Brain microvascular endothelial cell (primary cell): ENCODE measurements at regions not wholly inside any gene's neighbourhood (a gene's known extent, or its start where the extent isn't known, plus 50 kb on each side); places are given as distances from the start of the nearest gene placed in this dataset.
"Not testable (repeated sequence)": the region's sequence is repeated elsewhere in the genome, so short reads cannot be mapped to it uniquely, and the experiment has no call there.

Experiments
- DNase-seq: peaks from one replicate; pipeline ENCODE4 v3.0.0-alpha.2; 2020
- H3K27ac ChIP-seq: fragments of 250-450 bp; sonication (Bioruptor Pico); 2 replicates; pipeline ENCODE4 v1.5.1; 2020; ENCODE audit warnings: mild to moderate bottlenecking, moderate library complexity
- H3K27me3 ChIP-seq: fragments of 250-450 bp; sonication (Bioruptor Pico); replicated peaks from 2 replicates; pipeline ENCODE4 v1.5.1; 2020; ENCODE audit warnings: mild to moderate bottlenecking
- H3K36me3 ChIP-seq: fragments of 250-450 bp; sonication (Bioruptor Pico); replicated peaks from 2 replicates; pipeline ENCODE4 v1.5.1; 2020; ENCODE audit warnings: mild to moderate bottlenecking
- H3K4me3 ChIP-seq: 2 replicates; pipeline ENCODE4 v1.5.1; 2011; ENCODE audit warnings: low read depth, mild to moderate bottlenecking, control low read depth, low read length, moderate library complexity
- in situ Hi-C: cut with HindIII; loops from 2 replicates; pipeline ENCODE4 v1.10.0; 2017; ENCODE audit warnings: low sequenced_read_pairs, low pct_ligation_motif_present
- TF ChIP-seq, protein P1 (sequence below): IDR thresholded peaks from 2 replicates; pipeline ENCODE4 v1.5.1; 2011; ENCODE audit warnings: low read depth, mild to moderate bottlenecking, moderate library complexity, low read length, control low read depth, inconsistent platforms; ENCODE audit errors: missing control alignments

DNA sequence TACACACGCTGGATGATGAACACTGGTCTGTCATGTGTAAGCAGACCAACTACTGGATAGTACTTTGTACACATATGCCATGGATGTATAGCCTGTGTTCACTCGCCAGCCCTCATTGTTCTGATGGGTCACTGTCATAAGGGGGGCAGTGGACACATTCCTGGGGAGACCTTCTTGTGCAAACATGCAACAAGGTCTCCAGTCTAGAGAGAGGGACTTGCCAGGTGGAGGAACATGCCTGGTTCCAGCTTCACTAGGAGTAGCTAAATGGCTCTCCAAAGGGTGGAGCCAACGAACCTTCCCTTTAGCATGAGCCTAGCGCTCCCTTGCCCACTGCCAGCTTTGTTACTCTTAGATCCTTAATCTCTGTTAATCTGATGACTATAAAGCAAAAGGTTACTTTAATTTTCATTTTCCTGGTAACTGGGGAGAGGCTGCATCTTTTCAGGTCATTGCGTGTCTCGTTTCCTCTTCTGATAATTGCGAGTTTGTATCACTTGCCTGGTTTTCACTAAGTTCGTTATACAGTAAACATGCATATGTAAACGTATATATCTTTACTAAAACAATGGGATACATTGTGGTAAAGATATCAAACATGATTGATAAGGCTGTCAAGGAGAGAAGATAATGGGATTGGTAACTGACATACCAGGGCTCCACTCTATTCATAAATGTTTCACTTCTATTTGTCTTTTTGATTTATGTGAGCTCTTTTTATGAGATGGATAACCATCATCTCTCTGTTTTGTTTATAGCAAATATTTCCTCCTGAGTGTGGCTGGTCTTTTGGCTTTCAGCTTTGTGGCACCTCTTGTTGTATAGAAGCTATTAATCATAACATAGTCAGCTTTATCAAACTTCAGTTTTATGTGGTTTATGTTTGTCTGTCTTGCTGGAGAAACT is 235.2 kb upstream of the SGCG start:
- in situ Hi-C loops = no loop called here
- Histone ChIP-seq H3K4me3 (no peak overlapping the region), H3K36me3 (no peaks in the 10 kb centered on the region), H3K27me3 (no peaks in the 10 kb centered on the region), H3K27ac (no peak overlapping the region)
- DNase-seq = no peak
- TF ChIP-seq, protein P1, sequence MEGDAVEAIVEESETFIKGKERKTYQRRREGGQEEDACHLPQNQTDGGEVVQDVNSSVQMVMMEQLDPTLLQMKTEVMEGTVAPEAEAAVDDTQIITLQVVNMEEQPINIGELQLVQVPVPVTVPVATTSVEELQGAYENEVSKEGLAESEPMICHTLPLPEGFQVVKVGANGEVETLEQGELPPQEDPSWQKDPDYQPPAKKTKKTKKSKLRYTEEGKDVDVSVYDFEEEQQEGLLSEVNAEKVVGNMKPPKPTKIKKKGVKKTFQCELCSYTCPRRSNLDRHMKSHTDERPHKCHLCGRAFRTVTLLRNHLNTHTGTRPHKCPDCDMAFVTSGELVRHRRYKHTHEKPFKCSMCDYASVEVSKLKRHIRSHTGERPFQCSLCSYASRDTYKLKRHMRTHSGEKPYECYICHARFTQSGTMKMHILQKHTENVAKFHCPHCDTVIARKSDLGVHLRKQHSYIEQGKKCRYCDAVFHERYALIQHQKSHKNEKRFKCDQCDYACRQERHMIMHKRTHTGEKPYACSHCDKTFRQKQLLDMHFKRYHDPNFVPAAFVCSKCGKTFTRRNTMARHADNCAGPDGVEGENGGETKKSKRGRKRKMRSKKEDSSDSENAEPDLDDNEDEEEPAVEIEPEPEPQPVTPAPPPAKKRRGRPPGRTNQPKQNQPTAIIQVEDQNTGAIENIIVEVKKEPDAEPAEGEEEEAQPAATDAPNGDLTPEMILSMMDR = no peak

DNA sequence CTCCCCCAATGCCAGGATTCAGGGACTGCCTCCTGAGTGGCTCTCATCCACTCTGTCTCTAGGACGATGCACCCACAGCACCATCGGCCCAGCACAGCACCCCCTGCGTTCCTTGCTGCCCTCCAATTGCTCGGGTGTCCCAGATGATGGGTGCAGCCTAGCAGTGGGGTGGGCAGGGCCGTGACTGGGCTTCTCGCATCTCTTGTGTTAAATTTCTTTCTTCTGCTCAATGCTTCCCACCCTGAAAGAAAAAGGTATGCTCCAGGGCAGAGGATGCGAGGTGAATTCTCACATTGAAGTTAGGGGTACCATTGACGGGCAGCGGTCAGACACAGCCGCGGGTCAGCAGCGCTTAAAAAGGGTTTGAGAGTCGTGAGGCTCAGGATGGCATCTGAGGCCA is 232.4 kb upstream of the SGCG start:
- no peak for DNase-seq
- Histone ChIP-seq H3K27ac (no peak overlapping the region), H3K36me3 (no peaks in the 10 kb centered on the region), H3K27me3 (no peaks in the 10 kb centered on the region), H3K4me3 (no peak overlapping the region)
- TF ChIP-seq, protein P1 = no peak
- in situ Hi-C loops = no loop called here

DNA sequence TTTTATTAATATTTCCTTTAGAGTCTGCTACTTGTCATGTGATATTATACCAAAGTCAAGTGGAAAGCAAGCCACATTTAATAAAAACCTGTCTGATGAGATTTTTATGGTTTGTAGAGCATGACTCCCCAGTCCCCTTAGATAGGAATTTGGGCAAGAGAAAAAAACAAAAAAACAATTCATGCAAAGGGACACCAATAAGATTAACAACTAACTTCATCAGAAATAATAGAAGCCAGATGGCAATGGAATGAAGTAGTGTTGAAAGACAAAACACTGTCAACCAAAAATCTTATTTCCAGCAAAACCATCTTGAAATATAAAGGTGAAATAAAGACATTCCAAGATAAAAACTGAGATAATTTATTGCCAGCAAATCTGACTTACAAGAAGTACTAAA is 228.8 kb upstream of the SGCG start:
- H3K27me3 ChIP-seq, H3K4me3 ChIP-seq, H3K36me3 ChIP-seq, DNase-seq, in situ Hi-C loops, H3K27ac ChIP-seq: not testable (repeated sequence)

DNA sequence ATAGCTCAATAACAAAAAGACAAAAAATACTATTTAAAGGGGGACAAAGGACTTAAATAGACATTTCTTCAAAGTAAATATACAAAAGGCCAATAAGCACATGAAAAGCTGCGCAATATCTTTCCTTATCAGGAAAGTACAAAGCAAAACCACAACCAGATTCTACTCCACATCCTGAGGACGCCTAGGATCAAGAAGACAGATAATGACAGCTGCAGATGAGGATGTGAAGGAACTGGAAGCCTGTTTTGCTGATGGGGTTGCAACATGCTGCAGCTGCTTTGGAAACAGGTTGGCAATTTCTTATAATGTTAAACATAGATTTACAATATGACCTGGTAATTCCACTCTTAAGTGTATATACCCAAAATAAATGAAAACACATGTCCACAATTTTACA is 225.6 kb upstream of the SGCG start:
- DNase-seq, H3K27me3 ChIP-seq, H3K4me3 ChIP-seq, H3K36me3 ChIP-seq, H3K27ac ChIP-seq, in situ Hi-C loops: not testable (repeated sequence)

DNA sequence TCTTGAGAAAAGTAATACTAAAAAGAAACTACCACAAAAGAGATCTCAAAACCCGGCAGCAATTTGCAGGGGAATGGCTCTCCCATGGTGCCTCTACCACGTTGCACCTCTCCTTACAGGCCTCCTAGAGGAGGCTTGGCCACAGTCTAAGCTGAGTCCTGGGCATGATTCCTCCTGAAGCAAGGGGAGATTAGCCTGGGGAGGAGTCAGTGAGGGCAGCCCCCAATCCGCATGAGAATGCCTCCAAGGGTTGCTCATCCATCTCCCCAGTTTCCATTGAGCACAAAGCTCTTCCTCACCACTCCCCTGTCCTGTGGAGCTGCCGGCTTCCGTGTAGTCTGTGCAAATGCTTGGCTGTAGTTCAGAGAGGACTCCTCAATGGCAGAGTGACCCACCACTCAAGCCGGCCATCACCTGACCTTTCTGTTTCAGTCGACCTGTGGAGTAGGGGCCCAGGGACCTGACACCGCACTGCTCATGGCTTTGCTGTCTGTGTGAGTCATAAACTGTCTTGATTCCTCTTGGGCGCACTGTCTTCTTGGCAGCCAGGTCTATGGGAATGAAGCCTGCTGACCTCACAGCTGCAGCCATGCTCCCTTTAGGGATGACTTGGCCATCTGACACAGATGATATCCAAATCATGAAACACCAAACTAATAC is 224.2 kb upstream of the SGCG start:
- H3K27ac ChIP-seq, in situ Hi-C loops, H3K36me3 ChIP-seq: not testable (repeated sequence)

DNA sequence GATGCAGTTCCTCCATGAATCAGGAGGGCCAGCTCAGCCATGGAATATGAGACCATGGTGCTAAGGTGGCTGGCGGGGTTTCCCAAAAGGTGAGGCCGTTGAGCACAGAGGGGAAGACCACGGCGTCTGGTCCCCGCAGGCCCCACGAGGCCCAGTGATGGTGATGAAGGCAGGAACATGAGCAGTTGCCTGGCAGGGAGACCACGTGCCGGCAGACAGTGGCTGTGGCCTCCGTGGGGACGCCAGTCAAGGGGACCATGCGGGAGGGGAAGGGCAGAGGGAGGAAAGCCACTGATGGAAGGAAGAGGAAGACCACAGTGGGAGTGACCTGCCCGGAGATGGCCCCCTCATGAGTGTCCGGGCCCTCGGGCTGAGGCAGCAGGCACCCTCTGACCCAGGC is 220.9 kb upstream of the SGCG start:
- DNase-seq, H3K4me3 ChIP-seq, H3K27ac ChIP-seq, H3K36me3 ChIP-seq, H3K27me3 ChIP-seq, in situ Hi-C loops: not testable (repeated sequence)

More for the DNA sequence above, 224.2 kb upstream of the SGCG start:
- H3K27me3 ChIP-seq, DNase-seq, H3K4me3 ChIP-seq: not testable (repeated sequence)

DNA sequence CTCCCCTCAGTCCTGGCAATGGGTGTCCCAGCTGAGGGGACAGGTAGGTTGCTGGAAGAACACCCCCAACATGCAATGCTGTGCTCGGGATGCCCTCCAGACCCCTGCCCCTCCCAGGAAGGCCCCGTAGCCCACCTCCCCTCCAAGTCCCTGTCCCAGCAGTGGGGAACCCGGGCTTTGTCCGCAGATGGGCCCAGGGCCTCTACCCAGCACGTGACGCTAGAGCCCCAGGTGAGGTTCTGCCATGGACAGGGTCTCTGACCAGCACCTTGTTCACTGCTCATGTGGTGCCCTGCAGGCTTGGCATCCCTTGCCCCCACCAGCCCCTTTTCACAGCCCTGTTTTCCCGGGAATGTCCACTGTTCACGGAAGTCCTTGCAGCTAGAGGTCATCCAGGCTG is 220.0 kb upstream of the SGCG start:
- Histone ChIP-seq H3K36me3 (no peaks in the 10 kb centered on the region), H3K27ac (no peak overlapping the region), H3K27me3 (no peaks in the 10 kb centered on the region), H3K4me3 (no peak overlapping the region)
- DNase-seq = no peak
- in situ Hi-C loops = no loop called here
- TF ChIP-seq, protein P1 = no peak

DNA sequence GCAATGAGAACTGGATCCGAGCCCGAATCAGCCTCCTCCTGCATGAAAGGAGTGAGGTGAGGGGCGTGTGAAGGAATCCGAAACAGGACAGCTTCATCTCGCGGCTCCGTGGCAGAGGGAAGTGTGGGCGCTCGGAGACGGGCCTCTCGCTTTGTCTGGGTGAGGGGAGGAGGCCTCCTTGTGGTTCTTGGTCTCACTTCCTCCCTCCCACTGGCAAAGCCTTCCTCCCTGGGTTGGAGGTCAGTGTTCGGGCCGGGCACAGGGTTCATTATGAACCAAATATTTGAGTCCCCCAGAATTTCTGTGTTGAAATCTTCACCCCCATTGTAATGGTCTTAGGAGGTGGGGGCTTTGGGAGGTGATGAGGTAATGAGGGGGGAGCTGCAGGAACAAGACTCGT is 219.4 kb upstream of the SGCG start:
- H3K36me3 ChIP-seq, H3K4me3 ChIP-seq, H3K27me3 ChIP-seq, H3K27ac ChIP-seq, DNase-seq, in situ Hi-C loops: not testable (repeated sequence)
